ENCODE measurements at regions not wholly inside any gene's neighbourhood (a gene's known extent, or its start where the extent isn't known, plus 50 kb on each side); places are given as distances from the start of the nearest gene placed in this dataset.

- WGBS (ENCODE audit: low lambda C conversion rate): 7% methylated on average over 3 of the region's 3 CpGs
- no peaks in the 10 kb centered on the region for H3K27me3 ChIP-seq (ENCODE audit: control insufficient read depth in 1 of 2, insufficient read depth in 2 of 2, low read length in 2 of 2)
These were observed 498.5 kb upstream of the DIPK2B start for GRCh38 chrX:45699158-45699557.

More at GRCh38 chrX:45699158-45699557, 498.5 kb upstream of the DIPK2B start:
- Histone ChIP-seq H3K4me1 (ENCODE audit: insufficient read depth, low read length) (no peaks in the 10 kb centered on the region), H3K9me3 (ENCODE audit: low read length) (no peaks in the 10 kb centered on the region), H3K79me2 (ENCODE audit: insufficient read depth, low read length) (no peaks in the 10 kb centered on the region), H3K36me3 (replicated peaks in 1 of 2; ENCODE audit: control insufficient read depth in 1 of 2, insufficient read depth in 2 of 2, low read length in 2 of 2) (no peaks in the 10 kb centered on the region), H3K27ac (ENCODE audit: extremely low read length, insufficient read depth, low read length) (no peak overlapping the region), H3K4me2 (ENCODE audit: low read depth, low read length) (no peak overlapping the region), H4K20me1 (ENCODE audit: insufficient read depth, low read length) (no peaks in the 10 kb centered on the region), H3K4me3 (replicated peaks in 1 of 3; ENCODE audit: insufficient read depth in 1 of 3, low read depth in 2 of 3, low read length in 3 of 3) (no peak overlapping the region), H3K9ac (ENCODE audit: insufficient read depth, low read depth, low read length) (no peak overlapping the region), H2AFZ (ENCODE audit: low read length) (no peak overlapping the region)
- TF ChIP-seq ZNF160 (CRISPR knock-in tag; IDR thresholded peaks at IDR 0.05) (no peak), NFIC (IDR thresholded peaks at IDR 0.05; ENCODE audit: low read length) (no peak), ZFY (CRISPR knock-in tag; IDR thresholded peaks at IDR 0.05) (no peak), ZNF30 (CRISPR knock-in tag; IDR thresholded peaks at IDR 0.05) (no peak), SP1 (IDR thresholded peaks at IDR 0.05) (no peak), SP1 (CRISPR knock-in tag; IDR thresholded peaks at IDR 0.05) (no peak), CENPT (CRISPR knock-in tag; IDR thresholded peaks at IDR 0.05; ENCODE audit: low read depth) (no peak), SMAD9 (CRISPR knock-in tag; IDR thresholded peaks at IDR 0.05) (no peak), MYPOP (CRISPR knock-in tag; IDR thresholded peaks at IDR 0.05) (no peak), CHD2 (IDR thresholded peaks at IDR 0.05; ENCODE audit: low read depth, low read length) (no peak), SNAPC2 (CRISPR knock-in tag; IDR thresholded peaks at IDR 0.05) (no peak), ZBTB20 (CRISPR knock-in tag; IDR thresholded peaks at IDR 0.05; ENCODE audit: borderline replicate concordance, low read depth) (no peak), HNRNPK (IDR thresholded peaks at IDR 0.05; ENCODE audit: low read depth, low read length, poor library complexity, severe bottlenecking) (no peak), ZC3H4 (CRISPR knock-in tag; IDR thresholded peaks at IDR 0.05; ENCODE audit: borderline replicate concordance) (no peak), CREB3 (CRISPR knock-in tag; IDR thresholded peaks at IDR 0.05) (no peak)
- TF ChIP-seq, protein P1, sequence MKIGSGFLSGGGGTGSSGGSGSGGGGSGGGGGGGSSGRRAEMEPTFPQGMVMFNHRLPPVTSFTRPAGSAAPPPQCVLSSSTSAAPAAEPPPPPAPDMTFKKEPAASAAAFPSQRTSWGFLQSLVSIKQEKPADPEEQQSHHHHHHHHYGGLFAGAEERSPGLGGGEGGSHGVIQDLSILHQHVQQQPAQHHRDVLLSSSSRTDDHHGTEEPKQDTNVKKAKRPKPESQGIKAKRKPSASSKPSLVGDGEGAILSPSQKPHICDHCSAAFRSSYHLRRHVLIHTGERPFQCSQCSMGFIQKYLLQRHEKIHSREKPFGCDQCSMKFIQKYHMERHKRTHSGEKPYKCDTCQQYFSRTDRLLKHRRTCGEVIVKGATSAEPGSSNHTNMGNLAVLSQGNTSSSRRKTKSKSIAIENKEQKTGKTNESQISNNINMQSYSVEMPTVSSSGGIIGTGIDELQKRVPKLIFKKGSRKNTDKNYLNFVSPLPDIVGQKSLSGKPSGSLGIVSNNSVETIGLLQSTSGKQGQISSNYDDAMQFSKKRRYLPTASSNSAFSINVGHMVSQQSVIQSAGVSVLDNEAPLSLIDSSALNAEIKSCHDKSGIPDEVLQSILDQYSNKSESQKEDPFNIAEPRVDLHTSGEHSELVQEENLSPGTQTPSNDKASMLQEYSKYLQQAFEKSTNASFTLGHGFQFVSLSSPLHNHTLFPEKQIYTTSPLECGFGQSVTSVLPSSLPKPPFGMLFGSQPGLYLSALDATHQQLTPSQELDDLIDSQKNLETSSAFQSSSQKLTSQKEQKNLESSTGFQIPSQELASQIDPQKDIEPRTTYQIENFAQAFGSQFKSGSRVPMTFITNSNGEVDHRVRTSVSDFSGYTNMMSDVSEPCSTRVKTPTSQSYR (CRISPR knock-in tag; IDR thresholded peaks at IDR 0.05; ENCODE audit: borderline replicate concordance): no peak
- TF ChIP-seq, protein P2, sequence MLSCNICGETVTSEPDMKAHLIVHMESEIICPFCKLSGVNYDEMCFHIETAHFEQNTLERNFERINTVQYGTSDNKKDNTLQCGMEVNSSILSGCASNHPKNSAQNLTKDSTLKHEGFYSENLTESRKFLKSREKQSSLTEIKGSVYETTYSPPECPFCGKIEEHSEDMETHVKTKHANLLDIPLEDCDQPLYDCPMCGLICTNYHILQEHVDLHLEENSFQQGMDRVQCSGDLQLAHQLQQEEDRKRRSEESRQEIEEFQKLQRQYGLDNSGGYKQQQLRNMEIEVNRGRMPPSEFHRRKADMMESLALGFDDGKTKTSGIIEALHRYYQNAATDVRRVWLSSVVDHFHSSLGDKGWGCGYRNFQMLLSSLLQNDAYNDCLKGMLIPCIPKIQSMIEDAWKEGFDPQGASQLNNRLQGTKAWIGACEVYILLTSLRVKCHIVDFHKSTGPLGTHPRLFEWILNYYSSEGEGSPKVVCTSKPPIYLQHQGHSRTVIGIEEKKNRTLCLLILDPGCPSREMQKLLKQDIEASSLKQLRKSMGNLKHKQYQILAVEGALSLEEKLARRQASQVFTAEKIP (CRISPR knock-in tag; IDR thresholded peaks at IDR 0.05; ENCODE audit: borderline replicate concordance): no peak
- TF ChIP-seq, protein P3, sequence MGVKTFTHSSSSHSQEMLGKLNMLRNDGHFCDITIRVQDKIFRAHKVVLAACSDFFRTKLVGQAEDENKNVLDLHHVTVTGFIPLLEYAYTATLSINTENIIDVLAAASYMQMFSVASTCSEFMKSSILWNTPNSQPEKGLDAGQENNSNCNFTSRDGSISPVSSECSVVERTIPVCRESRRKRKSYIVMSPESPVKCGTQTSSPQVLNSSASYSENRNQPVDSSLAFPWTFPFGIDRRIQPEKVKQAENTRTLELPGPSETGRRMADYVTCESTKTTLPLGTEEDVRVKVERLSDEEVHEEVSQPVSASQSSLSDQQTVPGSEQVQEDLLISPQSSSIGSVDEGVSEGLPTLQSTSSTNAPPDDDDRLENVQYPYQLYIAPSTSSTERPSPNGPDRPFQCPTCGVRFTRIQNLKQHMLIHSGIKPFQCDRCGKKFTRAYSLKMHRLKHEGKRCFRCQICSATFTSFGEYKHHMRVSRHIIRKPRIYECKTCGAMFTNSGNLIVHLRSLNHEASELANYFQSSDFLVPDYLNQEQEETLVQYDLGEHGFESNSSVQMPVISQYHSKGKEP (CRISPR knock-in tag; IDR thresholded peaks at IDR 0.05): no peak
- intact Hi-C loops (cut with micrococcal nuclease; ENCODE audit: unreplicated experiment): no loop called here
- POLR2A ChIA-PET: no interaction called here
- peak; percentile 0 for DNase-seq (ENCODE audit: low spot score)
- BruUV-seq (replicated peaks): no TSS peak
- in situ Hi-C loops (cut with HindIII; ENCODE audit: extremely low pct_ligation_motif_present, low pct_unique_long_range_greater_than_20kb): no loop called here
- CTCF ChIA-PET (ENCODE audit: low intra/inter-chr PET ratio, low total read pairs): no interaction called here
- no peak for ATAC-seq
- no peak for FAIRE-seq
